IMR-90 (cell line): ENCODE measurements at regions not wholly inside any gene's neighbourhood (a gene's known extent, or its start where the extent isn't known, plus 50 kb on each side); places are given as distances from the start of the nearest gene placed in this dataset.

Experiments used
- ATAC-seq: fragments of 200-7000 bp; cut with Tn5 transposase; 2 replicates; pipeline ENCODE4 v1.9.1; 2020; ENCODE audit warnings: low read depth, mild to moderate bottlenecking, moderate library complexity
- BruUV-seq: library from RNA; stranded (reverse); fragments of 400-500 nt; replicated peaks from 2 replicates; lab custom pipeline; 2021; lab: Mats Ljungman, UMichigan
- CTCF ChIA-PET: fragments of 300-600 bp; formaldehyde crosslinking; extraction: SDS; loops from one replicate; lab custom pipeline; 2021; ENCODE audit warnings: antibody characterized with exemption; lab: Yijun Ruan, JAX
- POLR2A ChIA-PET: fragments of 300-600 bp; sonication (Branson Sonifier 250); formaldehyde crosslinking; loops from one replicate; lab custom pipeline; 2022; ENCODE audit warnings: antibody characterized with exemption; ENCODE audit not compliant: unreplicated experiment; lab: Charles Lee
- DNase-seq: peaks from one replicate; pipeline ENCODE4 v3.0.0; 2013
- H2AFZ ChIP-seq: replicated peaks from 2 replicates; pipeline ENCODE3; 2013; ENCODE audit warnings: low read length, mild to moderate bottlenecking; ENCODE audit not compliant: poor library complexity
- H2AK5ac ChIP-seq: 2 replicates; pipeline ENCODE4 v1.6.1; 2013; ENCODE audit warnings: low read depth, low read length, inconsistent platforms
- H2AK9ac ChIP-seq: replicated peaks from 2 replicates; pipeline ENCODE3; 2013; ENCODE audit warnings: mild to moderate bottlenecking, low read depth, low read length, moderate library complexity; ENCODE audit not compliant: poor library complexity
- H2BK120ac ChIP-seq: 2 replicates; pipeline ENCODE4 v1.6.1; 2013; ENCODE audit warnings: low read depth, low read length, inconsistent platforms
- H2BK15ac ChIP-seq: 3 replicates; pipeline ENCODE4 v1.6.1; 2013; ENCODE audit warnings: low read depth, low read length, inconsistent platforms
- H2BK20ac ChIP-seq: 2 replicates; pipeline ENCODE4 v1.6.1; 2013; ENCODE audit warnings: low read depth, mild to moderate bottlenecking, inconsistent platforms, low read length, moderate library complexity
- H2BK5ac ChIP-seq: 2 replicates; pipeline ENCODE4 v1.6.1; 2013; ENCODE audit warnings: mild to moderate bottlenecking, low read depth, low read length, inconsistent platforms; ENCODE audit not compliant: poor library complexity, severe bottlenecking
- H3K14ac ChIP-seq: replicated peaks from 2 replicates; pipeline ENCODE4 v1.6.1; 2013; ENCODE audit warnings: low read depth, low read length, inconsistent platforms
- H3K18ac ChIP-seq: 2 replicates; pipeline ENCODE4 v1.6.1; 2013; ENCODE audit warnings: low read depth, low read length, control low read depth
- H3K23ac ChIP-seq: 2 replicates; pipeline ENCODE4 v1.6.1; 2013; ENCODE audit warnings: low read depth, low read length, inconsistent platforms
- H3K27ac ChIP-seq: 2 replicates; pipeline ENCODE4 v1.5.1; 2013; ENCODE audit warnings: mild to moderate bottlenecking, control low read depth, low read length; ENCODE audit not compliant: insufficient read depth
- H3K27me3 ChIP-seq: 2 replicates; pipeline ENCODE4 v1.6.1; 2013; ENCODE audit warnings: low read length; ENCODE audit not compliant: control insufficient read depth, insufficient read depth
- H3K36me3 ChIP-seq: 2 replicates; pipeline ENCODE4 v1.6.1; 2013; ENCODE audit warnings: low read length, mixed read lengths; ENCODE audit not compliant: control insufficient read depth, insufficient read depth
- H3K4ac ChIP-seq: 2 replicates; pipeline ENCODE4 v1.6.1; 2013; ENCODE audit warnings: low read depth, low read length, inconsistent platforms
- H3K4me1 ChIP-seq: 2 replicates; pipeline ENCODE4 v1.6.1; 2013; ENCODE audit warnings: low read length, mixed read lengths; ENCODE audit not compliant: control insufficient read depth, insufficient read depth
- H3K4me2 ChIP-seq: 2 replicates; pipeline ENCODE4 v1.6.1; 2013; ENCODE audit warnings: low read depth, mild to moderate bottlenecking, control low read depth, low read length, moderate library complexity
- H3K4me3 ChIP-seq: 2 replicates; pipeline ENCODE4 v1.5.1; 2013; ENCODE audit warnings: low read depth, mild to moderate bottlenecking, control low read depth, low read length, moderate library complexity; ENCODE audit not compliant: insufficient read depth
- H3K56ac ChIP-seq: 2 replicates; pipeline ENCODE4 v1.6.1; 2013; ENCODE audit warnings: low read length, inconsistent platforms; ENCODE audit not compliant: insufficient read depth; ENCODE audit errors: extremely low read depth
- H3K79me1 ChIP-seq, 2 experiments: 2 replicates each; pipeline ENCODE4 v1.6.1; 2013; ENCODE audit warnings: low read length in 2 of 2, inconsistent platforms in 1 of 2, low read depth in 1 of 2
- H3K9ac ChIP-seq: 2 replicates; pipeline ENCODE4 v1.6.1; 2013; ENCODE audit warnings: low read depth, low read length, control low read depth
- H3K9me1 ChIP-seq: 2 replicates; pipeline ENCODE4 v1.6.1; 2013; ENCODE audit warnings: low read length, inconsistent platforms; ENCODE audit not compliant: insufficient read depth
- H3K9me3 ChIP-seq: 2 replicates; pipeline ENCODE4 v1.6.1; 2013; ENCODE audit warnings: low read length; ENCODE audit not compliant: control insufficient read depth, insufficient read depth
- H4K20me1 ChIP-seq: 2 replicates; pipeline ENCODE4 v1.6.1; 2013; ENCODE audit warnings: low read length, inconsistent platforms; ENCODE audit not compliant: insufficient read depth
- H4K5ac ChIP-seq: 2 replicates; pipeline ENCODE4 v1.6.1; 2013; ENCODE audit warnings: mild to moderate bottlenecking, low read depth, low read length, control low read depth
- H4K8ac ChIP-seq, 2 experiments: 2 replicates each; pipeline ENCODE4 v1.6.1; 2013; ENCODE audit warnings: low read depth in 2 of 2, low read length in 2 of 2, control low read depth in 1 of 2, inconsistent platforms in 1 of 2
- H4K91ac ChIP-seq: 2 replicates; pipeline ENCODE4 v1.6.1; 2013; ENCODE audit warnings: low read depth, low read length, inconsistent platforms; ENCODE audit not compliant: insufficient read depth
- CEBPB ChIP-seq: IDR thresholded peaks from 2 replicates; pipeline ENCODE4 v1.6.1; 2012; ENCODE audit warnings: low read depth, low read length, improper control_type of control experiment
- CHD1 ChIP-seq: IDR thresholded peaks from 2 replicates; pipeline ENCODE4 v1.6.1; 2012; ENCODE audit warnings: low read depth, low read length, improper control_type of control experiment
- CTCF ChIP-seq: conservative IDR thresholded peaks from 2 replicates; pipeline ENCODE4 v1.5.1; 2012; ENCODE audit warnings: mild to moderate bottlenecking, low read depth, low read length, improper control_type of control experiment
- ELK1 ChIP-seq: fragments of 150-350 bp; IDR thresholded peaks from 2 replicates; pipeline ENCODE4 v1.6.1; 2016; ENCODE audit warnings: low read depth, mild to moderate bottlenecking, low read length, moderate library complexity, borderline replicate concordance
- MAFK ChIP-seq: IDR thresholded peaks from 2 replicates; pipeline ENCODE4 v1.6.1; 2012; ENCODE audit warnings: low read depth, low read length, improper control_type of control experiment
- MAZ ChIP-seq: IDR thresholded peaks from 2 replicates; pipeline ENCODE4 v1.6.1; 2012; ENCODE audit warnings: low read depth, mild to moderate bottlenecking, low read length, improper control_type of control experiment, moderate library complexity, borderline replicate concordance
- MXI1 ChIP-seq: IDR thresholded peaks from 2 replicates; pipeline ENCODE4 v1.6.1; 2012; ENCODE audit warnings: low read depth, mild to moderate bottlenecking, low read length, moderate library complexity, borderline replicate concordance
- POLR2A ChIP-seq: IDR thresholded peaks from 2 replicates; pipeline ENCODE4 v1.6.1; 2012; ENCODE audit warnings: mild to moderate bottlenecking, low read depth, low read length
- RAD21 ChIP-seq: IDR thresholded peaks from 2 replicates; pipeline ENCODE4 v1.6.1; 2012; ENCODE audit warnings: low read length, improper control_type of control experiment
- RCOR1 ChIP-seq: IDR thresholded peaks from 2 replicates; pipeline ENCODE4 v1.6.1; 2012; ENCODE audit warnings: mild to moderate bottlenecking, low read length, improper control_type of control experiment; ENCODE audit not compliant: insufficient replicate concordance
- RFX5 ChIP-seq: IDR thresholded peaks from 2 replicates; pipeline ENCODE4 v1.8.0; 2012; ENCODE audit warnings: low read depth, mild to moderate bottlenecking, low read length, moderate library complexity
- SMC3 ChIP-seq: fragments of 150-350 bp; IDR thresholded peaks from 2 replicates; pipeline ENCODE4 v1.6.1; 2016; ENCODE audit warnings: low read depth, mild to moderate bottlenecking, antibody characterized with exemption, low read length, moderate library complexity
- WGBS, 2 experiments: methylation state at CpG; one replicate each; pipeline versions ENCODE4 v1.1.5 to v1.1.7; 2013; ENCODE audit warnings: missing lambda C conversion rate in 2 of 2; ENCODE audit not compliant: insufficient read length in 1 of 2; ENCODE audit errors: extremely low coverage in 2 of 2; 5-methylcytosine and 5-hydroxymethylcytosine counted together
- dilution Hi-C: fragments of 300-500 bp; cut with HindIII; formaldehyde crosslinking; loops from one replicate; pipeline ENCODE4 v1.14.3; 2018; ENCODE audit warnings: low sequenced_read_pairs; ENCODE audit not compliant: unreplicated experiment
- in situ Hi-C: fragments of 300-500 bp; cut with MboI; formaldehyde crosslinking; loops from 3 replicates; pipeline ENCODE4 v1.14.3; 2019; ENCODE audit warnings: low sequenced_read_pairs, inconsistent platforms, mixed read lengths
- intact Hi-C: fragments of 100-400 bp; cut with micrococcal nuclease; formaldehyde crosslinking; loops from 2 replicates; pipeline ENCODE4 v1.10.0; 2022

- Histone ChIP-seq H3K4me1 (no peaks in the 10 kb centered on the region), H3K27me3 (no peaks in the 10 kb centered on the region), H3K56ac (no peak overlapping the region), H2BK20ac (no peak overlapping the region), H4K8ac (no peak overlapping the region), H3K4me3 (no peak overlapping the region), H4K20me1 (no peaks in the 10 kb centered on the region), H3K36me3 (no peaks in the 10 kb centered on the region), H3K14ac (no peak overlapping the region), H3K79me1 (no peaks in the 10 kb centered on the region), H2AFZ (no peak overlapping the region), H3K9ac (no peak overlapping the region), H3K9me1 (no peaks in the 10 kb centered on the region), H3K27ac (no peak overlapping the region), H2AK9ac (no peak overlapping the region), H3K9me3 (peaks cover 3% of the 10 kb centered on the region; the same call in 1 of the 2 replicates), H3K18ac (no peak overlapping the region), H4K91ac (no peak overlapping the region), H2BK5ac (no peak overlapping the region), H2BK15ac (no peak overlapping the region), H3K4me2 (no peak overlapping the region), H3K4ac (no peak overlapping the region), H3K23ac (no peak overlapping the region), H2AK5ac (no peak overlapping the region), H2BK120ac (no peak overlapping the region), H4K5ac (no peak overlapping the region)
- no TSS peak for BruUV-seq
- dilution Hi-C loops (no loop called here), intact Hi-C loops (no loop called here), in situ Hi-C loops (no loop called here)
- ATAC-seq (no peak), DNase-seq (no peak)
- CTCF ChIA-PET: no interaction called here
- WGBS, 2 experiments: 60% methylated on average over 2 of the region's 2 CpGs; no CpG with 5 or more reads in 1 of the 2 experiments
- TF ChIP-seq ELK1: no peak
- no peak for TF ChIP-seq MXI1
- TF ChIP-seq POLR2A: no peak
- no peak for TF ChIP-seq RCOR1
- no peak for TF ChIP-seq CTCF
- TF ChIP-seq MAFK: no peak
- no peak for TF ChIP-seq MAZ
- TF ChIP-seq SMC3: no peak
- no peak for TF ChIP-seq RAD21
- no peak for TF ChIP-seq CHD1
- TF ChIP-seq CEBPB: no peak
- TF ChIP-seq RFX5: no peak
- POLR2A ChIA-PET: no interaction called here
Observed at GRCh38 chr4:66876946-66877345, 668.4 kb downstream of the CENPC start.
